ENCODE measurements at regions not wholly inside any gene's neighbourhood (a gene's known extent, or its start where the extent isn't known, plus 50 kb on each side); places are given as distances from the start of the nearest gene placed in this dataset.
"Not testable (repeated sequence)": the region's sequence is repeated elsewhere in the genome, so short reads cannot be mapped to it uniquely, and the experiment has no call there.

GRCh38 chr16:79393564-79393963 is 207.0 kb downstream of the MAF start:
- Histone ChIP-seq H3K27ac (ENCODE audit: low read length) (no peak overlapping the region), H3K4me1 (ENCODE audit: control insufficient read depth, insufficient read depth, low read length) (no peaks in the 10 kb centered on the region), H3K9me3 (ENCODE audit: control insufficient read depth, low read length) (no peaks in the 10 kb centered on the region), H3K4me3 (ENCODE audit: low read length) (no peak overlapping the region), H3K27me3 (ENCODE audit: control insufficient read depth, insufficient read depth) (no peaks in the 10 kb centered on the region)
- 65% methylated on average over 2 of the region's 2 CpGs for WGBS
- no peak for ATAC-seq
- intact Hi-C loops (cut with DNase I): no loop called here
- DNase-seq: no peak

GRCh38 chr16:79393127-79393526 is 207.4 kb downstream of the MAF start:
- Histone ChIP-seq H3K4me3 (ENCODE audit: low read length) (no peak overlapping the region), H3K9me3 (ENCODE audit: control insufficient read depth, low read length) (no peaks in the 10 kb centered on the region), H3K27ac (ENCODE audit: low read length) (no peak overlapping the region), H3K27me3 (ENCODE audit: control insufficient read depth, insufficient read depth) (no peaks in the 10 kb centered on the region), H3K4me1 (ENCODE audit: control insufficient read depth, insufficient read depth, low read length) (no peaks in the 10 kb centered on the region)
- intact Hi-C loops (cut with DNase I): no loop called here
- DNase-seq (peak in 1 of 3 donors; percentile 71), ATAC-seq (peak; percentile 29 to 45)
- 55% methylated on average over 4 of the region's 4 CpGs for WGBS

- H3K27ac ChIP-seq (ENCODE audit: low read length): no peak overlapping the region
- DNase-seq (no peak), ATAC-seq (no peak)
- H3K9me3 ChIP-seq (ENCODE audit: control insufficient read depth, low read length): no peaks in the 10 kb centered on the region
- no peaks in the 10 kb centered on the region for H3K4me1 ChIP-seq (ENCODE audit: control insufficient read depth, insufficient read depth, low read length)
- H3K27me3 ChIP-seq (ENCODE audit: control insufficient read depth, insufficient read depth): no peaks in the 10 kb centered on the region
- intact Hi-C loops (cut with DNase I): no loop called here
- H3K4me3 ChIP-seq (ENCODE audit: low read length): no peak overlapping the region
These were observed 208.5 kb downstream of the MAF start for GRCh38 chr16:79392081-79392480.

GRCh38 chr16:79391395-79391794 is 209.1 kb downstream of the MAF start:
- intact Hi-C loops (cut with DNase I): no loop called here
- H3K4me1 ChIP-seq (ENCODE audit: control insufficient read depth, insufficient read depth, low read length): no peaks in the 10 kb centered on the region
- ATAC-seq (no peak), DNase-seq (no peak)
- no peaks in the 10 kb centered on the region for H3K27me3 ChIP-seq (ENCODE audit: control insufficient read depth, insufficient read depth)
- no peaks in the 10 kb centered on the region for H3K9me3 ChIP-seq (ENCODE audit: control insufficient read depth, low read length)
- no peak overlapping the region for H3K27ac ChIP-seq (ENCODE audit: low read length)
- WGBS: 89% methylated on average over 11 of the region's 11 CpGs
- no peak overlapping the region for H3K4me3 ChIP-seq (ENCODE audit: low read length)

- H3K27me3 ChIP-seq (ENCODE audit: control insufficient read depth, insufficient read depth): no peaks in the 10 kb centered on the region
- no peak overlapping the region for H3K4me3 ChIP-seq (ENCODE audit: low read length)
- H3K27ac ChIP-seq (ENCODE audit: low read length): no peak overlapping the region
- ATAC-seq: no peak
- intact Hi-C loops (cut with DNase I): no loop called here
- H3K9me3 ChIP-seq (ENCODE audit: control insufficient read depth, low read length): no peaks in the 10 kb centered on the region
- no peak for DNase-seq
- 60% methylated on average over 9 of the region's 9 CpGs for WGBS
- no peaks in the 10 kb centered on the region for H3K4me1 ChIP-seq (ENCODE audit: control insufficient read depth, insufficient read depth, low read length)
These were observed 210.0 kb downstream of the MAF start for GRCh38 chr16:79390481-79391051.

- Histone ChIP-seq H3K9me3 (ENCODE audit: control insufficient read depth, low read length) (no peaks in the 10 kb centered on the region), H3K27me3 (ENCODE audit: control insufficient read depth, insufficient read depth) (no peaks in the 10 kb centered on the region), H3K4me1 (ENCODE audit: control insufficient read depth, insufficient read depth, low read length) (no peaks in the 10 kb centered on the region), H3K27ac (ENCODE audit: low read length) (no peak overlapping the region), H3K4me3 (ENCODE audit: low read length) (no peak overlapping the region)
- ATAC-seq: no peak
- no peak for DNase-seq
- 86% methylated on average over 1 of the region's 1 CpG for WGBS
- intact Hi-C loops (cut with DNase I): no loop called here
These were observed 212.1 kb downstream of the MAF start for GRCh38 chr16:79388396-79388795.

GRCh38 chr16:79386299-79386698 is 214.2 kb downstream of the MAF start:
- ATAC-seq: no peak
- no peaks in the 10 kb centered on the region for H3K4me1 ChIP-seq (ENCODE audit: control insufficient read depth, insufficient read depth, low read length)
- H3K9me3 ChIP-seq (ENCODE audit: control insufficient read depth, low read length): no peaks in the 10 kb centered on the region
- DNase-seq: no peak
- H3K27ac ChIP-seq (ENCODE audit: low read length): no peak overlapping the region
- H3K4me3 ChIP-seq (ENCODE audit: low read length): no peak overlapping the region
- WGBS: 98% methylated on average over 7 of the region's 7 CpGs
- H3K27me3 ChIP-seq (ENCODE audit: control insufficient read depth, insufficient read depth): no peaks in the 10 kb centered on the region
- intact Hi-C loops (cut with DNase I): no loop called here

GRCh38 chr16:79381603-79382042 is 218.9 kb downstream of the MAF start:
- ATAC-seq: peak; percentile 63 to 76

GRCh38 chr16:79380995-79381602 is 219.4 kb downstream of the MAF start:
- intact Hi-C loops (cut with DNase I): no loop called here
- DNase-seq (no peak), ATAC-seq (no peak)
- Histone ChIP-seq H3K27me3 (ENCODE audit: control insufficient read depth, insufficient read depth) (no peaks in the 10 kb centered on the region), H3K9me3 (ENCODE audit: control insufficient read depth, low read length) (no peaks in the 10 kb centered on the region), H3K27ac (ENCODE audit: low read length) (no peak overlapping the region), H3K4me1 (ENCODE audit: control insufficient read depth, insufficient read depth, low read length) (no peaks in the 10 kb centered on the region), H3K4me3 (ENCODE audit: low read length) (no peak overlapping the region)
- 54% methylated on average over 9 of the region's 9 CpGs for WGBS

More at GRCh38 chr16:79381603-79382042, 218.9 kb downstream of the MAF start:
- DNase-seq: no peak
- H3K27me3 ChIP-seq (ENCODE audit: control insufficient read depth, insufficient read depth): no peaks in the 10 kb centered on the region
- H3K4me3 ChIP-seq (ENCODE audit: low read length): no peak overlapping the region
- H3K27ac ChIP-seq (ENCODE audit: low read length): no peak overlapping the region
- 50% methylated on average over 10 of the region's 10 CpGs for WGBS
- no peaks in the 10 kb centered on the region for H3K9me3 ChIP-seq (ENCODE audit: control insufficient read depth, low read length)
- no peaks in the 10 kb centered on the region for H3K4me1 ChIP-seq (ENCODE audit: control insufficient read depth, insufficient read depth, low read length)
- intact Hi-C loops (cut with DNase I): no loop called here

GRCh38 chr16:79379095-79379494 is 221.4 kb downstream of the MAF start:
- Histone ChIP-seq H3K4me3 (ENCODE audit: low read length) (no peak overlapping the region), H3K27ac (ENCODE audit: low read length) (no peak overlapping the region), H3K9me3 (ENCODE audit: control insufficient read depth, low read length) (no peaks in the 10 kb centered on the region), H3K4me1 (ENCODE audit: control insufficient read depth, insufficient read depth, low read length) (no peaks in the 10 kb centered on the region), H3K27me3 (ENCODE audit: control insufficient read depth, insufficient read depth) (no peaks in the 10 kb centered on the region)
- 82% methylated on average over 3 of the region's 3 CpGs for WGBS
- DNase-seq (no peak), ATAC-seq (no peak)
- intact Hi-C loops (cut with DNase I): no loop called here

GRCh38 chr16:79377082-79377481 is 223.5 kb downstream of the MAF start:
- H3K9me3 ChIP-seq (ENCODE audit: control insufficient read depth, low read length); H3K27ac ChIP-seq (ENCODE audit: low read length); H3K4me3 ChIP-seq (ENCODE audit: low read length); H3K4me1 ChIP-seq (ENCODE audit: control insufficient read depth, insufficient read depth, low read length); DNase-seq; intact Hi-C loops (cut with DNase I); H3K27me3 ChIP-seq (ENCODE audit: control insufficient read depth, insufficient read depth); ATAC-seq: not testable (repeated sequence)
- WGBS: 96% methylated on average over 3 of the region's 5 CpGs

- Histone ChIP-seq H3K27me3 (ENCODE audit: control insufficient read depth, insufficient read depth) (no peaks in the 10 kb centered on the region), H3K27ac (ENCODE audit: low read length) (no peak overlapping the region), H3K4me3 (ENCODE audit: low read length) (no peak overlapping the region), H3K9me3 (ENCODE audit: control insufficient read depth, low read length) (no peaks in the 10 kb centered on the region), H3K4me1 (ENCODE audit: control insufficient read depth, insufficient read depth, low read length) (no peaks in the 10 kb centered on the region)
- intact Hi-C loops (cut with DNase I): no loop called here
- DNase-seq (no peak), ATAC-seq (no peak)
These were observed 225.2 kb downstream of the MAF start for GRCh38 chr16:79375351-79375750.

Data from right cardiac atrium (tissue), 5 donors.